ENCODE measurements at regions not wholly inside any gene's neighbourhood (a gene's known extent, or its start where the extent isn't known, plus 50 kb on each side); places are given as distances from the start of the nearest gene placed in this dataset.

GRCh38 chr9:11973011-11973410 is 720.2 kb upstream of the TYRP1 start:
- DNase-seq: no peak

GRCh38 chr9:11973511-11973910 is 719.7 kb upstream of the TYRP1 start:
- no peak for DNase-seq

DNA sequence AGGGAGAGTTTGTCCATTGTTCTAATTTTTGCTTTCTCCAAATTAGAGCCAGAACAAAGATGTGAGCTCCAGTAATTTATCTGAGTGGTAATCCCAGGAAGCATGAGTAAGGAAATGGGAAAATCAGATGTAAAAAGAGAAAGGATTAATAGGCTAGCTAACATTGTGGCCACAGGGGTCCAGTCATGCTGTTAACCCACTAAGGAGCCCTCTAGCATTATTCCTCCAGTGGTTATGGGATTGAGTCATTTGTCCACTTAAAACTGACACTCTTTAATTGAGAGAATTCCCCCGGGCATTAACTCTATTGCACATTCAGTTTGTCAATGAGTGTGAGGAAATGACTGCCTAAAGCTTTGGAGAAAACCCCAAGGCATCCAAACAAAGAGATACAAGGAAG is 700.3 kb upstream of the TYRP1 start:
- DNase-seq: no peak

DNA sequence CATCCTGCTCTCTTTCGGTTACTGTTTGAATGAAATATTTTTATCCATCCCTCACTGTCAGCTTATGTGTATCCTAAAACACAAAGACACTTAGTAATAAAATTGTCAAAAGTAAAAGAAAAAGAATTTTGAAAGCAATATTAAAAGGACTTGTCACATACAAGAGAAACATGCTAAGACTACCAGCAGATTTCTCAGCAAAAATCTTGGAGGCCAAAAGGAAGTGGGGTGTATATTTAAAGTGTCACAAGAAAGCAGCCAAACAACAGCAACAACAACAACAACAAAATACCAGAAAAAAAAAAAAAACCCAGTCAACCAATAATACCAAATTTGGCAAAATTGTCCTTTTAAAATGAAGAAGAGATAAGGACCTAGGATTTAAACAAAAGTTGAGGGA is 678.7 kb upstream of the TYRP1 start:
- DNase-seq: no peak

- DNase-seq: no peak
Observed at GRCh38 chr9:12054235-12054634, 639.0 kb upstream of the TYRP1 start.

- DNase-seq: no peak
Observed at GRCh38 chr9:12056874-12057273, 636.3 kb upstream of the TYRP1 start.

DNA sequence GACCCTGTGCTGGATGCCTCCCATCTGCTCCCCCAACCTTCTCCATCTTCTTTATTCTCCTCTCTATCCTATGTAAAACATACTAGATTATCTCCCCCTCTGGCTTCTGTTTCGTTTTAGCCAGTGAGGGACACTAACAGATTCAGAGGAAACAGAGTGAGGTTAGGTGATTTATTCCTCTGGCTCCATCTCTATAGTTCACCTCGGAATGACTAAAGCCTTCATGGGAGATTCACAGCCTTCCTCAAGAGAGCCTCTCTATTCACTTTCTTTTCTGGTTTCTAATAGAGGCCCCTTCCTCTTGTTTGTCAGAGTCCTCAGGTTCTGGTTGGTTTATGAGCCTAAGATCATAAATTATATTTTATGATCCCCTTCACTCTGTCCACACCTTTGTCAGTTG is 633.1 kb upstream of the TYRP1 start:
- no peak for DNase-seq

GRCh38 chr9:12060811-12061210 is 632.4 kb upstream of the TYRP1 start:
- DNase-seq: no peak

DNA sequence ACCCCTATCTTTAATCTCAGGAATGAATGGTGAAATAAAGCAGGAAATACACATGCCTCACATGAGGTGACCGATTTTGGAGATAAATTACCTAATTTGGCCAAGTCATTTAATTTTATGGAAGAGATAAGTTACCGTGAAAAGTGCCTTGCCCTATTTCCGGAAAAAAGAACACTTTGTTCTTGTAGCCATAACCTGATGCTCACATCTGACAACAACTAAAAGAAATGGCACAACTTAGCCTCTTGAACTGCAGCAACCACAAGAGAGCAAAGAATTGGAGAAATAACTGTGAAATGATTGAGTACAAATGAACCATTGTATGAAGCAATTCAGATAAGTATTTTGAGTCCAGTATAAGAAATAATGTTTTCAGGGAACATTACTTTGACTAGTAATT is 628.1 kb upstream of the TYRP1 start:
- no peak for DNase-seq

DNA sequence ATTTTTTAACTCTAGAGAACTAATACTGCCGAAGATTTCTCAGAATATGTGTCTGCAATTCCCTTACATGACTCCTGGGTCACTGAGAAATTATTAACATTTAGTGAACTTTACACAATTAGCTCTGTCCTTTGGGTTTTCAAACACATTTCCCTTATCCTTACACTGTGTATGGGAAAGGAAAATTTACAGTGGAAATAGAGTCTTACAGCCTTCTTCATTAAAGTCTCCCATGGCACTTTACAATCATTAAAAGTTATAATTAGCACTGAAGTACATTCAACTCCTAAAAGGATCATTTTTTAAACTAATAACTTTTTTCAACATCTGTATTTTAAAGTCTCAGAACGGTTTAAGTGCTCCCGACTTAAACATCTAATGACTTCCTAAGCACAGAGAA is 627.5 kb upstream of the TYRP1 start:
- no peak for DNase-seq

DNA sequence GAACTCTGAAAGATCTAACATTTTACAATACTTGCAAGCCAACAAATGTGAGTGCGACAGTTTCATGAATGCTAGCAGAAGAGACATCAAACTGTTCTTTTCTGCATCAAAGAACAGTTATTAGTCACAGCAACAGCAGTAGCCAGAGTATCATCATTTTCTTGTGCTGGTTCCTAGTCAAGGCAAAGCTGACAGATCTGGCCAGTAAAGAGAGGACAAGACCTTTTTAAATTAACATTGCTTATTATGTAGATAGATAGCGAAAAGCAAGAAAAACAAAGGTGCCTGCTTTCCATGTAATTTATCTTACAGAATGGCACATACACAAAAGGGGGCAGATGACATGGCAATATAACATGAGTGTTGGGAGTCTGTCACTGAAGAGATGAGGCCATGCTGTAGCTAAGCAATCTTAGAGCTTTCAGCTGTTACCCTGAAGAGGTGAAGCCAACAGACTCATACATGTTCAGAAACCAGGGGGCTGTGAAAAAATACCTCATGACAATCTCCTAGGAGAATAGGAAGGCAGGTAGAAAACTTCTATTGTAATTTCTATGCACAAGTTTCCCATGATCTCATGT is 626.6 kb upstream of the TYRP1 start:
- no peak for DNase-seq

GRCh38 chr9:12069366-12069765 is 623.8 kb upstream of the TYRP1 start:
- no peak for DNase-seq

GRCh38 chr9:12085399-12085798 is 607.8 kb upstream of the TYRP1 start:
- no peak for DNase-seq

DNA sequence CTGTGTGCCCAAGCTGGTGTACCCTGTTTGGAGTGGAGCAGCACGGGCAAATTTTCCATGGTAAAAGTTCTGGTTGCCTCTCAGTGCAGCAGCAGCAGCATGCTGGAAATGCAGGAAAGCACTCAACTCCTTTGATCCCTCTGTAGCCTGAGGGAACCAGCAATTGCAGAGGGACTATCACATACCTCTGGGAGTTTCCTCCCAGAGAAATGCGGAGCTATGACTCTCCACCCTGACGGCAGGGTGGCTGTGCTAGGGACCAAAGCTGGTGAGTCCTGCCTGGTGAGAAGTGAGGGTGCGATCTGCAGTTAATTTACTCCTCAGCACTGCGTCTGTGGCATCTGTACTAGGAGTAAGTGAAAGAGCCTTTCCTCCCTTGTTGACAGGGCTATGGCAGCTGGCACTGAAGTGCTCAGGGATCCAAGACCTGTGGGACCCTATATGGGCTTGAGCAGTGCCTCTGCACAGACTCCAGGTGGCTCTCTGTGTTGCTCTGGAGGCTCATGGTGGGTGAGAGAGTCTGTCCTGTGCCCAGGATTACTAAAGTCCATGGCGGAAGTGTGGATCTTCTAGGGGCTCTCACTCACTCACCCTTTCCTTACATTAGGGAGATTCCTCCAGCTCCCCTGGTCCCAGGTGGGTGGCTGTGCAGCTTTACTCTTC is 601.2 kb upstream of the TYRP1 start:
- no peak for DNase-seq

- DNase-seq: no peak
Observed at GRCh38 chr9:12094046-12094445, 599.1 kb upstream of the TYRP1 start.

DNA sequence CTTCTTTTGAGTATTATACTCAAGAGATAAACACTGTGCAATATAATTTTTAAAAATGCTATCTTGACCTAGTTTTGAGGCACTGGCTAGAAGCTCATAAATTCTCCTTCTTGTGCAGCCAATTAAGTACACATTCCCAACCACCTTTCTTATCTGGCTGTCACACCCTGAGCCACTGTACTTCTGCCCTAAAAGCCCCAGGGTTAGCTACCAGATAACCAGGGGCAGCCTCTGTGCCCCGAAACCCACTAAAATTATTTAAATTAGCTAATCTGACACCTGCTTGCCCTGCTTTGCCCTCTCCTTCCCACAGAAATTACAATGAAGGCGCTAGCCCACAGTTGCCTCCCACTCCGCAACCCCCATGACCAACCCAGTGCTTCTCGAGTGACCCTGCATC is 597.3 kb upstream of the TYRP1 start:
- DNase-seq: no peak

DNA sequence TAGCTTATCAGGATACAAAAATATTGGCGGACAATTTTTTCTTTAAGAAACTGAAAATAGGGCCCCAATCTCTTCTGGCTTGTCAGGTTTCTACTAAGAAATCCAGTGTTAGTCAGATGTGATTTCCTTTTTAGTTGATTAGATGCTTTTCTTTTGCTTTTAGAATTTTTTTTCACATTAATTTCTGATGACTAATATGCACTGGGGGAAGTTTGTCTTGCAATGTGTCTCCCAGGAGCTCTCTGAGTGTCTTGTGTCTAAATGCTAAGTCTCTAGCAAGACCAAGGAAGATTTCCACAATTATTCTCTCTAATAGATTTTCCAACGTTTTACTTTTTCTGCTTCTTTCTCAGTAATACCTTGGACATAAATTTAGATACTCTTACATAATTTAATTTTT is 559.8 kb upstream of the TYRP1 start:
- DNase-seq: no peak

DNA sequence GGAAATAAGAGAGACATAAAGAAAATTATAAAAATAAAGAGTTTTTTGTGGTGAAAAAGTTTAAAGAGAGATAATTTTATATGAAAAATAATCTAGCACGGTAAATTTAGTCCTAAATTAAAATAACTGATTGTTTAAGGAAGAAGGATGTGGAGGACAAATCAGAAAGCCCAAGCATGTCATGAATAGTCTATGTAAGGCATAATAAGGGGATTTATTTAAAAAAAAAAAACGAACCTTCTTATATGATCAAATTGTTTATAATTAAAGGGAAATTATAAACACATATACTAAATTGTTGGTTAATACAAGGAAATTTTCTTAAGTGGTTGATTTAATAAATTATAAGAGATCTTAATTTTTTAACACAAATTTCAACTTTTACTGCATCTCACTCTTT is 551.8 kb upstream of the TYRP1 start:
- no peak for DNase-seq

GRCh38 chr9:12155401-12156134 is 537.6 kb upstream of the TYRP1 start:
- no peak for DNase-seq

- DNase-seq: no peak
Observed at GRCh38 chr9:12162181-12162815, 530.9 kb upstream of the TYRP1 start.

DNA sequence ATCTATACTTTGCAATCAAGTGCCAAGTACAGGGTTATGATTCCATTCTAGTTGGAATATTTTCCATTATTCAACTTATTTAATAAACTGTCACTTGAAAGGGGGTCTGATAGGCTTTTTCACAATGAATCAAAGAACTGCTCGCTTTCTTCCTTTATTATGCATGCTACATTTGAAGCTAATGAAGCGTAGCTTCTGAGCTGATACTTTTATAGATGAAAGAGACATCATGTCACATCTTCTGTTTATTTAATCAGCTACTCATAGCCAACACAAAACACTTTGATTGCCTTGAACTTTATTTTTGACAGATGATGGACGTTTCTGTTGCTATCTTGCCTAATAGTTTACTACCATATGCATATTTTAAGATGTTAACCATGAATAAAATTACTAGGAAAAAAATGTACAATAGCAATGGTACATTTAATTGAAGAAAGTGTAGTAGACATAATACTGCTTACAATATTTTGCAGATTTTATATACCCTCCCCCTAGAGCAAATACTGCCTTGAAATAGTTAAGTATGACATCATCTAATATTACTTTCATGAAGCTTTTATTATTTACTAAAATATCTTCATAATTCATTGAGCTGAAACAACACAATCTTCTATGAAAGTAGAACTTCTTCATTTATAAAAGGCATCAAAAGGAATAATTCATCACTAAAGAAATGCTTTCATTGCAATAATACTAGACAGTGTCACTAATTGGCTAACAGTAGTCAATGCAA is 529.3 kb upstream of the TYRP1 start:
- no peak for DNase-seq

DNA sequence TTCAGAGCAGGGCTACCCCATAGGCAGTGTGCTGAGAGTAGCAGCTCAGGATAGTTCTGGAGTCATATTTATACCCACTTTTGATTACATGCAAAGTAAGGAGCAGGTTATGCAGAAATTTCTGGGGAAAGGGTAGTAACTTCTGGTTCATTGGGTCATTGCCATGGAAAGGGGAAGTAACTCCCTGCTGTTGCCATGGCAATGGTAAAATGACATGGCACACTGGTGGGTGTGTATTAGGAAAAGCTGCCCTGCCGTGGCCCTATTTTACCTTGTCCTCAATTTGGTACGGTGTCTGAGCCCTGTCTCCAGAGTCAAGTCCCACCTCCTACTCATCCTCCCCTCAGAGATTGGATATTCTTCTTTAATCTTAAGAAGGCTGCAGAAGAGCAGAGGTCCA is 526.7 kb upstream of the TYRP1 start:
- no peak for DNase-seq

DNA sequence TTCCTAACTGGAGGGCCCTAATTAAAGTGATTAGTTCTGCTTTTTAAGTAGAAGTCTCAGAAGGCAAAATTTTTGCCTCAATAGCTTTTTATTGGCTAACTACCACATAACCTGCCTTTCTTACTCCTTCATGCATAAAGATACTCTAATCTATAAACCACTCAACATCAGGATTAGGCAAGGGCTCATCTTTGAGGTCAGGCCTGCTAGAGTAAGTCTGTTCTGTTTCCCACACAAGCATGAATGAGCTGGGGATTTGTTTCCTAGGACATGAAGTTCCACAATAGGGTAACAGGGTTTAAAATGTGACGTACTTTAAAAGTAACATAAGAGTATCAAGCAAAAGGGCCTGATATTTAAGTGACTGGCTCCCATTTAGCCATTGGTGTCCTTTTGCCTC is 522.7 kb upstream of the TYRP1 start:
- no peak for DNase-seq

Measured in SHP77 (cell line).